ENCODE measurements at regions not wholly inside any gene's neighbourhood (a gene's known extent, or its start where the extent isn't known, plus 50 kb on each side); places are given as distances from the start of the nearest gene placed in this dataset.

- DNase-seq (ENCODE audit: low spot score) = no peak
These were observed 168.6 kb downstream of the TRIM33 start for GRCh38 chr1:114342376-114342775.

- no peak for DNase-seq (ENCODE audit: low spot score)
These were observed 169.1 kb downstream of the TRIM33 start for GRCh38 chr1:114341856-114342255.

DNA sequence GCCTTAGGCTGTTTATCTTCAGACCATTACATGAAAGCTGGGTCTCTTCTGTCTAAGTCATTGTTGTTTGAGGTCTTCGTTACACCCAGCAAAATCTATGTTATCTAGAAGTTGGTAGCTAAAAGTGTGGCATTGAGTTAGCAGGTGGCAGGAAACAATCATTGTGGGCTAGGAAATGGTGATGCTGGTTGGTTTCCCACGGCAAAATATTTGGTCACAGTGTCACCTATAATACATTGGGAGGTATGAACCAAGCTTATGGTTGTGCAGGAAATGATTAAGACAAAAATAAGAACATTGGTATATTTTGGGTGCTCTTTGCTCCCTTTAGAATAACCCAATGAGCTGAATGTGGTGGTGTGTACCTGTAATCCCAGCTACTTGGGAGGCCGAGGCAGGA lies 169.7 kb downstream of the TRIM33 start:
- DNase-seq (ENCODE audit: low spot score) = no peak

GRCh38 chr1:114340892-114341291 lies 170.1 kb downstream of the TRIM33 start:
- no peak for DNase-seq (ENCODE audit: low spot score)

GRCh38 chr1:114339379-114339778 lies 171.6 kb downstream of the TRIM33 start:
- no peak for DNase-seq (ENCODE audit: low spot score)

- DNase-seq (ENCODE audit: low spot score) = no peak
These were observed 172.7 kb downstream of the TRIM33 start for GRCh38 chr1:114338191-114338890.

DNA sequence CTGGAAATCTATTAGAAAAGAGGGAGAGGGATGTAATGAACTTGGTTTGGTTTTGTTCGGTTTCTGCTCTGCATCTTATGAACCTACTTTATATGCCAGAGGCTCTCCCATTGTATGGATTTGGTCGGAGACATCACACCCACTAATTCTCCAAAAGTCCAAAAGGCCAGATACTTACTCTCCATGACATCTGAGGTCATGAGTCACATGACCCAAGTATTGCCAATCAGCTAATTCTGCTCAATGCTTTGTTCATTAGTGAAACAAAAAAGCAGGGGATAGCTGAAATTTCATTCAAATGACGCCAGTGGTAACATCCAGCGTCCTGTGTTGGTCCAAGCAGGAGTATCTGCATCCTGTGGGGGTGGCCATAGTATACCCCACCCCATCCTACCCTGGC lies 173.6 kb downstream of the TRIM33 start:
- DNase-seq (ENCODE audit: low spot score) = no peak

- no peak for DNase-seq (ENCODE audit: low spot score)
These were observed 174.6 kb downstream of the TRIM33 start for GRCh38 chr1:114336360-114336759.

DNA sequence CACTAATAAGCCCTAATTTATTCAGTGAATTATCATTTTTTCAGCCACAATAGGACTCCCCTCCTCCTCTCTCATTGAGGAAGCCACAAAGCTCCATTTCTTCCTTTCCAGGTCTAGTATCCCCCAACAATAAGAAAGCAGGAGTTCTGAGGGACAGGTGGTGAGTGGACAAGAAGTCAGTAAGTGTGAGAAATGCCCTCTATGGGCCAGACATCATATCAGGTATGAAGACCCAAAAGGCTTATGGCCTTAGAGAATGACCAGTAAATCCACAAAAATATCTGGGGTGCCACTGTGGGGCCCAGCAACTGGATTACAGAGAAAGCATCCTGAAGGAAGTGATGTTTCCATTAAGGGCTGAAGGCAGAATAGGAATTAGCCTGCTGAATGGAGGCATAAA lies 175.7 kb downstream of the TRIM33 start:
- no peak for DNase-seq (ENCODE audit: low spot score)

- no peak for DNase-seq (ENCODE audit: low spot score)
These were observed 176.7 kb downstream of the TRIM33 start for GRCh38 chr1:114334297-114334696.

DNA sequence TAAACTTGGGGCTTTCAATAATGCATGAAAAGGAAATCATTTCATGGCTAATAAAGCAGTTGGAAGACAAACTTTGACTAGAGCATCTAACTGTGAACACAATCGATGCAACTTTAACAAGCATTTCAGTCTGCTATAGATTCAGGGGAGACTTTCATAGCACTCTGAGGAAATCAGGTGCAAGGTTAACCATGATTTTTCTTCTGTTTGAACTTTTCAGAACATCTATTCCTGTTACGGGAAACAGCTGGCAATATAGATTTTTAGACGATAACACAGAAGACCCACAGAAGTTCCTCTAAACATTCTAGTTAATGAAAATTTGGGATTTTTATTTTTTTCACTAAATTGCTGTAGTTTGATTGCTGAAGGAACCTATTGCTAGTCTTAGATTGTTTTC lies 177.3 kb downstream of the TRIM33 start:
- no peak for DNase-seq (ENCODE audit: low spot score)

GRCh38 chr1:114331936-114332335 lies 178.3 kb upstream of the SYT6 start:
- no peak for DNase-seq (ENCODE audit: low spot score)

- no peak for DNase-seq (ENCODE audit: low spot score)
These were observed 176.8 kb upstream of the SYT6 start for GRCh38 chr1:114330451-114330983.

DNA sequence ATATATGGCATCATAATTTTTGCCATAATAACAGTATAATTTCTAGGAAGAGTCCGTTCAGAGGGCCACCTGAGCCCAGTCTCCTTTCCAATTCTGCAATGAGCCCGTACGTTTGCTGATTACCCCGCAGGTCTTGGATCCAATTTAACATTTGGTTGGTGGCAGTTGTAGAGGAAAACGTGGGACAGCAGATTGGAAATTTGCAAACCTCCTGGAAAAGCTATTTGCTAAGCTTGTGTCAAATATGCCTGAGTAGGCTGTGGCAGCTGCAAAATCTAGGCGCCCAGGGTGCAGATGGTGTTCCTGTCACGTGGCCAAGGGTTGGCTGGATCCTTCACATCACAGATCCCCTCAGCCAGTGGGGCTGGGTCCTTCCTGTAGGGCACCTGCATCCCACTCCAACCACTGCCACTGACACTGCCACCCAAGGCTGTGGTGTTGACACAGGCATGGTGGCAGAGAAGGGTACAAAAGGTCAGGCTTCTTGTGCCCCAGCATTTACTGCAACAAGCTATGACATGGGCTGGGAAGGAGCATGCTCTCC lies 174.8 kb upstream of the SYT6 start:
- DNase-seq (ENCODE audit: low spot score) = no peak

DNA sequence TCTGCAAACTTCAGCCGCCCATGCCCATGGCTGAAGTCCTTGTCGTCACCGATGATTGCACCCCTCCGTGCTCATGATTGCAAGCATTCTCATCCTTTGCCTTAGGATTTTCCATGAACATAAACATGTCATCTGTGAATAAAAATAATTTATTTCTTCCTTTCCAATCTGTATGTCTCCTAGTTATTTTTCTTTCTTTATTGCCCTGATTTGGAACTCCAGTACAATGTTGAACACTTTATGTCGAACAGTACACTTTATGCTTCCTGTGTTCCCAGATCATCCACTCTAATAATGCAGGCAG lies 170.9 kb upstream of the SYT6 start:
- DNase-seq (ENCODE audit: low spot score) = no peak

GRCh38 chr1:114323959-114324661 lies 170.4 kb upstream of the SYT6 start:
- DNase-seq (ENCODE audit: low spot score) = no peak

DNA sequence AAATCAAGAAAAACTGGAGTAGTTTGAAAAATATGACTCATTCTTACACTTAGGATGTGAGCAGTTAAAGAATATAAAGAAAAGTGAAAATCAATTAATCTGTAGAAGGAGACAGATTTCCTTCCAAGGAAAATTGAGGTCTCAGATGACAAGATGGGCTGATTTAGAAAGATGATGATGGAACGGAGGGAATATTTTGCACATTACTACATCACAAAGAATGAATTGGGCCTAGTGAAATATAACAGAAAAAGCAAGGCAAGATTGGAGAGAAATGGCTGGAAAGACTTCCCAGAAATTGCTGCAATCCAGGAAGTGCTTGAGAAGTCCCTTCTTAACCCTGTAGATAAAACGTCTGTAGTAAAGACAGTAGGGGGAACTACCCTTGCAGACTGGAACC lies 169.1 kb upstream of the SYT6 start:
- no peak for DNase-seq (ENCODE audit: low spot score)

- no peak for DNase-seq (ENCODE audit: low spot score)
These were observed 168.5 kb upstream of the SYT6 start for GRCh38 chr1:114322207-114322606.

GRCh38 chr1:114320586-114320985 lies 166.9 kb upstream of the SYT6 start:
- DNase-seq (ENCODE audit: low spot score) = no peak

- DNase-seq (ENCODE audit: low spot score) = no peak
These were observed 165.7 kb upstream of the SYT6 start for GRCh38 chr1:114319418-114319817.

DNA sequence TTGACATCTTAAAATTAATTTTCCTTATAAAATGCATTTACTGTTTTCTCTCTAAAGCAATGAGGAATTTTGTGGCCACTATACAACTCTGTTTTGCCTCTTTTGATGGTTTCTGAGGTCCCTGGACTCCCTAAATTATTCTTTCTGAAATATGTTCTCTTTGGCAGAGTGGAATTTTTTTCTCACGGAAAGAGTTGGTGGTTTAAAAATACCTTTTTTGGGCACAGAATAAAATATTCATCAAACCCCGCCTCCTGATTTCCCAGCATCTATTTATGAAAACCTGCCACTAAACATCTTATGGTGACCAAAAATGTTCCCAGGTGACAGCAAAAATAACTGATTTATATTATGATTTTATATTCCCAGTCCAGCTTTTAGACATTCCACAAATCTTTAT lies 165.3 kb upstream of the SYT6 start:
- no peak for DNase-seq (ENCODE audit: low spot score)

DNA sequence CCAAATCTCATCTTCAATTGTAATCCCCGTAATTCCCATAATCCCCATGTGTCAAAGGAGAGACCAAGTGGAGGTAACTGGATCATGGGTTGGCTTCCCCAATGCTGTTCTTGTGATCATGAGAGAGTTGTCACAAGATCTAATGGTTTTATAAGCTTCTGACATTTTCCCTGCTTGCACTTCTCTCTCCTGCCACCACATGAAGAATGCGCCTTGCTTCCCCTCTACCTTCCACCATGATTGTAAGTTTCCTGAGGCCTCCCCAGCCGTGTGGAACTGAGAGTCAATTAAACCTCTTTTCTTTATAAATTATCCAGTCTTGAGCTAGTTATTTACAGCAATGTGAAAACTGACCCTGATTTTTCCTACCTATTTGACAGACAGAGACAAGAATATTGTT lies 162.5 kb upstream of the SYT6 start:
- no peak for DNase-seq (ENCODE audit: low spot score)

- DNase-seq (ENCODE audit: low spot score) = no peak
These were observed 162.0 kb upstream of the SYT6 start for GRCh38 chr1:114315631-114316030.

DNA sequence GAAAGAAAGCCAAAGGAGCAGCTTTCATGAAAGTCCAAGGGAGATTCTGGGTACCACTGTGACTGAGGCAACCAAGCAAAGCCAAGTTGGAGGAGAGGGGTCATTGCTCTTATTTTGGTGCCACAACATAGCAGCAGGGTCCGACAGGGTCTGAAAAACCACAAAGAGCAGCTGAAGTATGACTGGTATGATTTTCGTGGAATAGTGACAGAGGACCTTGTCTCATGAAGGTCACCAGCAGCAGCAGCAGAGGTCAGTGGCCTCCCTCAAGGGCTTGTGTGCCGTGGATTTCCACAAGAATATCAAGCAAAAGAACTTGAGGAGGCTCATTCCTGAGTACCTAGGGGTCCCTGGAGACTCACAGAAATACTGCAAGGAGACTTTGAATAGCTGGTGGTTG lies 160.9 kb upstream of the SYT6 start:
- DNase-seq (ENCODE audit: low spot score) = no peak
